ENCODE measurements at regions not wholly inside any gene's neighbourhood (a gene's known extent, or its start where the extent isn't known, plus 50 kb on each side); places are given as distances from the start of the nearest gene placed in this dataset.

- TF ChIP-seq CTCF (conservative IDR thresholded peaks at IDR 0.05) (no peak), ZFX (IDR thresholded peaks at IDR 0.05) (no peak)
These were observed 147.0 kb downstream of the CAVIN4 start for GRCh38 chr9:100724886-100725285.

Measured in C4-2B (cell line).